ENCODE measurements at regions not wholly inside any gene's neighbourhood (a gene's known extent, or its start where the extent isn't known, plus 50 kb on each side); places are given as distances from the start of the nearest gene placed in this dataset.

DNA sequence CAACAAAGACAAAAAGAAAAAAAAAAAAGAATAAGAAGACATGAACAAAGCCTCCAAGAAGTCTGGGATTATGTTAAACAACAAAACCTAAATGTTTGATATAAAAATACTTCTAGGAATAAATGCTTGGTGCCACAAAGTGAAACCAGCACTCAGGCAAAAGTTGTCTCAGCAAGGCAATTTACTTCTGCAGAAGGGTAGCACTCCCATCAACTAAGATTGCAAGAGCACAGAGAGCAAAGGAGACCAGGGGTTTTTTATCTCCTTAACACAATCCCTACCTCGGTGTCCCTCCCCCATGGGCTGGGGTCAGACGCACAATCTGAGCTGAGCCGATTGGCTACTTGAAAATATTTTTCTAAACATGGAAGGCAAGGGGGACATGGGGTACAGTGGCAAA lies 381.3 kb upstream of the SLC24A2 start:
- TF ChIP-seq ARID1B (IDR thresholded peaks at IDR 0.05) (no peak), ILF3 (IDR thresholded peaks at IDR 0.05; ENCODE audit: borderline replicate concordance) (no peak), ARHGAP35 (IDR thresholded peaks at IDR 0.05; ENCODE audit: partially characterized antibody) (no peak), RNF2 (IDR thresholded peaks at IDR 0.05) (no peak), GABPB2 (CRISPR knock-in tag; conservative IDR thresholded peaks at IDR 0.05) (no peak), POLR2AphosphoS5 (IDR thresholded peaks at IDR 0.05; ENCODE audit: control insufficient read depth, insufficient read depth, low read depth, low read length) (no peak), U2AF1 (optimal IDR thresholded peaks at IDR 0.05; ENCODE audit: low read depth, low read length) (no peak)
- TF ChIP-seq, protein P1, sequence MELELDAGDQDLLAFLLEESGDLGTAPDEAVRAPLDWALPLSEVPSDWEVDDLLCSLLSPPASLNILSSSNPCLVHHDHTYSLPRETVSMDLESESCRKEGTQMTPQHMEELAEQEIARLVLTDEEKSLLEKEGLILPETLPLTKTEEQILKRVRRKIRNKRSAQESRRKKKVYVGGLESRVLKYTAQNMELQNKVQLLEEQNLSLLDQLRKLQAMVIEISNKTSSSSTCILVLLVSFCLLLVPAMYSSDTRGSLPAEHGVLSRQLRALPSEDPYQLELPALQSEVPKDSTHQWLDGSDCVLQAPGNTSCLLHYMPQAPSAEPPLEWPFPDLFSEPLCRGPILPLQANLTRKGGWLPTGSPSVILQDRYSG (tag; conservative IDR thresholded peaks at IDR 0.05; ENCODE audit: low read depth), result no peak
- TF ChIP-seq, protein P2, sequence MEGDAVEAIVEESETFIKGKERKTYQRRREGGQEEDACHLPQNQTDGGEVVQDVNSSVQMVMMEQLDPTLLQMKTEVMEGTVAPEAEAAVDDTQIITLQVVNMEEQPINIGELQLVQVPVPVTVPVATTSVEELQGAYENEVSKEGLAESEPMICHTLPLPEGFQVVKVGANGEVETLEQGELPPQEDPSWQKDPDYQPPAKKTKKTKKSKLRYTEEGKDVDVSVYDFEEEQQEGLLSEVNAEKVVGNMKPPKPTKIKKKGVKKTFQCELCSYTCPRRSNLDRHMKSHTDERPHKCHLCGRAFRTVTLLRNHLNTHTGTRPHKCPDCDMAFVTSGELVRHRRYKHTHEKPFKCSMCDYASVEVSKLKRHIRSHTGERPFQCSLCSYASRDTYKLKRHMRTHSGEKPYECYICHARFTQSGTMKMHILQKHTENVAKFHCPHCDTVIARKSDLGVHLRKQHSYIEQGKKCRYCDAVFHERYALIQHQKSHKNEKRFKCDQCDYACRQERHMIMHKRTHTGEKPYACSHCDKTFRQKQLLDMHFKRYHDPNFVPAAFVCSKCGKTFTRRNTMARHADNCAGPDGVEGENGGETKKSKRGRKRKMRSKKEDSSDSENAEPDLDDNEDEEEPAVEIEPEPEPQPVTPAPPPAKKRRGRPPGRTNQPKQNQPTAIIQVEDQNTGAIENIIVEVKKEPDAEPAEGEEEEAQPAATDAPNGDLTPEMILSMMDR (IDR thresholded peaks at IDR 0.05 in 2 of 3, conservative IDR thresholded peaks at IDR 0.05 in 1 of 3; ENCODE audit: insufficient read depth in 2 of 3, low read depth in 1 of 3, low read length in 3 of 3), result no peak
